Stomach (tissue), 8 donors: ENCODE measurements at regions not wholly inside any gene's neighbourhood (a gene's known extent, or its start where the extent isn't known, plus 50 kb on each side); places are given as distances from the start of the nearest gene placed in this dataset.

ENCODE experiments used
- DNase-seq, 2 donors: peaks; one replicate each; pipeline versions ENCODE4 v3.0.0 to v3.0.0-alpha.2; 2013 to 2019
- H3K27ac ChIP-seq, 5 donors: fragments of 200-600 bp in 4 of 5; sonication (generic) in 4 of 5; one replicate each; pipeline ENCODE4 v1.5.1; 2013 to 2019; ENCODE audit warnings: mild to moderate bottlenecking in 1 of 5, moderate library complexity in 1 of 5
- H3K27me3 ChIP-seq, 3 donors: fragments of 200-600 bp; sonication (generic); one replicate each; pipeline ENCODE4 v1.5.1; 2017 to 2019; ENCODE audit warnings: mixed run types in 1 of 3
- H3K36me3 ChIP-seq, 4 donors: fragments of 200-600 bp; sonication (generic); 1 replicate in 3 of 4; 2 replicates in 1 of 4; pipeline ENCODE4 v1.5.1; 2016 to 2019
- H3K4me1 ChIP-seq, 4 donors: fragments of 200-600 bp; sonication (generic); one replicate each; pipeline ENCODE4 v1.5.1; 2016 to 2019
- H3K4me3 ChIP-seq, 4 donors: fragments of 200-600 bp; sonication (generic) in 3 of 4; one replicate each; pipeline ENCODE4 v1.5.1; 2016 to 2019; ENCODE audit warnings: mild to moderate bottlenecking in 1 of 4
- H3K9me3 ChIP-seq, 4 donors: fragments of 200-600 bp; sonication (generic); one replicate each; pipeline ENCODE4 v1.5.1; 2016 to 2019
- CTCF ChIP-seq, 7 experiments: fragments of 450-650 bp in 4 of 7; fragments of 200-600 bp in 3 of 7; sonication (generic) in 3 of 7; IDR thresholded peaks; one replicate each; pipeline ENCODE4 v1.5.1; 2016 to 2019; ENCODE audit warnings: antibody characterized with exemption in 7 of 7, control low read depth in 2 of 7, mild to moderate bottlenecking in 1 of 7
- EP300 ChIP-seq: sonication (generic); formaldehyde crosslinking; IDR thresholded peaks from one replicate; pipeline ENCODE4 v1.6.1; 2017; ENCODE audit warnings: antibody characterized with exemption
- POLR2A ChIP-seq, 4 donors: fragments of 450-650 bp; IDR thresholded peaks; one replicate each; pipeline ENCODE4 v1.6.1; 2016; ENCODE audit warnings: antibody characterized with exemption in 4 of 4, control low read depth in 2 of 4, mild to moderate bottlenecking in 1 of 4, moderate library complexity in 1 of 4
- POLR2AphosphoS5 ChIP-seq, 3 donors: sonication (generic); formaldehyde crosslinking; IDR thresholded peaks; one replicate each; pipeline ENCODE4 v1.6.1; 2016; ENCODE audit warnings: antibody characterized with exemption in 3 of 3
- WGBS, 5 donors: extraction: QIAGEN DNeasy Blood & Tissue Kit in 3 of 5; methylation state at CpG; one replicate each; pipeline versions ENCODE4 v1.1.5 to v1.1.7; 2013 to 2018; 5-methylcytosine and 5-hydroxymethylcytosine counted together
- intact Hi-C: fragments of 100-400 bp; cut with DNase I; formaldehyde crosslinking; loops from one replicate; pipeline ENCODE4 v1.15.1; 2023; ENCODE audit warnings: low total_unique reads
- donor health status: healthy with polysubstance abuse.
- donor health status: Bipolar disorder and iron deficiency.
- donor health status: healthy.

GRCh38 chr3:191076903-191077552, 122.0 kb upstream of the OSTN start:
- intact Hi-C loops, result no loop called here
- no peaks in the 10 kb centered on the region for H3K4me1 ChIP-seq
- DNase-seq, result no peak
- H3K4me3 ChIP-seq, result no peak overlapping the region
- 58 to 100% (median 79%) methylated on average over 1 to 2 of the region's 2 CpGs for WGBS, 5 donors
- peaks cover 0 to 13% (median 8%) of the 10 kb centered on the region in 4 donors for H3K9me3 ChIP-seq
- no peak overlapping the region for H3K27ac ChIP-seq
- TF ChIP-seq EP300 (no peak), POLR2AphosphoS5 (IDR thresholded peaks at IDR 0.05) (no peak), POLR2A (IDR thresholded peaks at IDR 0.05) (no peak), CTCF (IDR thresholded peaks at IDR 0.05) (no peak)
- H3K36me3 ChIP-seq, result no peaks in the 10 kb centered on the region
- H3K27me3 ChIP-seq, result no peaks in the 10 kb centered on the region

GRCh38 chr3:191074511-191074910, 124.5 kb upstream of the OSTN start:
- Histone ChIP-seq H3K9me3 (peaks cover 0 to 13% (median 8%) of the 10 kb centered on the region in 4 donors), H3K27ac (no peak overlapping the region), H3K27me3 (no peaks in the 10 kb centered on the region), H3K36me3 (no peaks in the 10 kb centered on the region), H3K4me1 (no peaks in the 10 kb centered on the region), H3K4me3 (no peak overlapping the region)
- DNase-seq, result no peak
- TF ChIP-seq EP300, result no peak
- TF ChIP-seq POLR2AphosphoS5 (IDR thresholded peaks at IDR 0.05), result no peak
- no peak for TF ChIP-seq POLR2A (IDR thresholded peaks at IDR 0.05)
- intact Hi-C loops, result no loop called here
- whole genome bisulfite sequencing, 5 donors, result 43 to 53% (median 44%) methylated on average over 5 of the region's 5 CpGs

- intact Hi-C loops, result no loop called here
- no peaks in the 10 kb centered on the region for H3K4me1 ChIP-seq
- TF ChIP-seq EP300 (no peak), POLR2A (IDR thresholded peaks at IDR 0.05) (no peak), CTCF (IDR thresholded peaks at IDR 0.05) (no peak), POLR2AphosphoS5 (IDR thresholded peaks at IDR 0.05) (no peak)
- H3K36me3 ChIP-seq, result no peaks in the 10 kb centered on the region
- no peak for DNase-seq
- no peak overlapping the region for H3K27ac ChIP-seq
- no peaks in the 10 kb centered on the region for H3K9me3 ChIP-seq
- H3K27me3 ChIP-seq, result no peaks in the 10 kb centered on the region
- WGBS, 5 donors, result 57 to 69% (median 62%) methylated on average over 4 of the region's 4 CpGs
- H3K4me3 ChIP-seq, result no peak overlapping the region
Measured at GRCh38 chr3:191070762-191071403, 128.2 kb upstream of the OSTN start.

- Histone ChIP-seq H3K9me3 (no peaks in the 10 kb centered on the region), H3K36me3 (no peaks in the 10 kb centered on the region), H3K4me1 (no peaks in the 10 kb centered on the region), H3K4me3 (no peak overlapping the region), H3K27ac (no peak overlapping the region), H3K27me3 (no peaks in the 10 kb centered on the region)
- intact Hi-C loops, result no loop called here
- WGBS, 5 donors, result 49 to 68% (median 62%) methylated on average over 2 of the region's 2 CpGs
- TF ChIP-seq POLR2AphosphoS5 (IDR thresholded peaks at IDR 0.05), result no peak
- no peak for DNase-seq
Measured at GRCh38 chr3:191070201-191070600, 128.8 kb upstream of the OSTN start.

- H3K9me3 ChIP-seq, result no peaks in the 10 kb centered on the region
- DNase-seq, result no peak
- intact Hi-C loops, result no loop called here
- no peak for TF ChIP-seq CTCF (IDR thresholded peaks at IDR 0.05)
- no peak for TF ChIP-seq POLR2A (IDR thresholded peaks at IDR 0.05)
- no peak for TF ChIP-seq POLR2AphosphoS5 (IDR thresholded peaks at IDR 0.05)
- no peak for TF ChIP-seq EP300
- no peak overlapping the region for H3K27ac ChIP-seq
- WGBS, 5 donors, result 51 to 76% (median 63%) methylated on average over 5 of the region's 5 CpGs
- H3K4me1 ChIP-seq, result no peaks in the 10 kb centered on the region
- H3K4me3 ChIP-seq, result no peak overlapping the region
- H3K27me3 ChIP-seq, result no peaks in the 10 kb centered on the region
- no peaks in the 10 kb centered on the region for H3K36me3 ChIP-seq
Measured at GRCh38 chr3:191068946-191069813, 129.9 kb upstream of the OSTN start.
